Epithelial cell of esophagus (primary cell): ENCODE measurements at regions not wholly inside any gene's neighbourhood (a gene's known extent, or its start where the extent isn't known, plus 50 kb on each side); places are given as distances from the start of the nearest gene placed in this dataset.

ENCODE experiments used
- DNase-seq: peaks from one replicate; pipeline ENCODE4 v3.0.0; 2010; ENCODE audit warnings: low read depth
- H3K4me3 ChIP-seq: 2 replicates; pipeline ENCODE4 v1.5.1; 2011; ENCODE audit warnings: mild to moderate bottlenecking, low read length, control low read depth
- CTCF ChIP-seq: IDR thresholded peaks from 2 replicates; pipeline ENCODE4 v1.5.1; 2011; ENCODE audit warnings: low read depth, mild to moderate bottlenecking, low read length, control low read depth, inconsistent platforms; ENCODE audit not compliant: insufficient read depth; ENCODE audit errors: missing control alignments

GRCh38 chr18:51463483-51464136, 266.1 kb upstream of the MEX3C start:
- no peak for TF ChIP-seq CTCF
- no peak for DNase-seq
- H3K4me3 ChIP-seq = no peak overlapping the region

DNA sequence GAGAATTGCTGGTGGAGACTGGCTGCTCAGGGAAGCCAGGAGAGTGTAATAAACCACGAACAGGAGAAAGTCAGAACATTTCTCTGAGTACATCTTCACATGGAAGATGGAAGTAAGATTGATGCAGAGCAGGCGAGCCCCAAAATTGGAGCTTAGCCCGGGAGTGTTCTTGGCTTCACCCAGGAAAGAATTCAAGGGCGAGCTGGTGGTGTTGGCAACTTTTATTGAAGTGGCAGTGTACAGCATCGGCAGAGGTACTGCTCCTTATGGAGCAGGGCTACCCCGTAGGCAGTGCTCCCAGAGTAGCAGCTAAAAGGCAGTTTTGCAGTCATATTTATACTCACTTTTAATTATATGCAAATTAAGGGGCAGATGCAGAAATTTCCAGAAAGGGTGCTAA, 281.4 kb upstream of the MEX3C start:
- TF ChIP-seq CTCF = no peak
- no peak overlapping the region for H3K4me3 ChIP-seq
- no peak for DNase-seq

- TF ChIP-seq CTCF = no peak
- no peak for DNase-seq
- H3K4me3 ChIP-seq = no peak overlapping the region
Observed at GRCh38 chr18:51479736-51480135, 282.3 kb upstream of the MEX3C start.

DNA sequence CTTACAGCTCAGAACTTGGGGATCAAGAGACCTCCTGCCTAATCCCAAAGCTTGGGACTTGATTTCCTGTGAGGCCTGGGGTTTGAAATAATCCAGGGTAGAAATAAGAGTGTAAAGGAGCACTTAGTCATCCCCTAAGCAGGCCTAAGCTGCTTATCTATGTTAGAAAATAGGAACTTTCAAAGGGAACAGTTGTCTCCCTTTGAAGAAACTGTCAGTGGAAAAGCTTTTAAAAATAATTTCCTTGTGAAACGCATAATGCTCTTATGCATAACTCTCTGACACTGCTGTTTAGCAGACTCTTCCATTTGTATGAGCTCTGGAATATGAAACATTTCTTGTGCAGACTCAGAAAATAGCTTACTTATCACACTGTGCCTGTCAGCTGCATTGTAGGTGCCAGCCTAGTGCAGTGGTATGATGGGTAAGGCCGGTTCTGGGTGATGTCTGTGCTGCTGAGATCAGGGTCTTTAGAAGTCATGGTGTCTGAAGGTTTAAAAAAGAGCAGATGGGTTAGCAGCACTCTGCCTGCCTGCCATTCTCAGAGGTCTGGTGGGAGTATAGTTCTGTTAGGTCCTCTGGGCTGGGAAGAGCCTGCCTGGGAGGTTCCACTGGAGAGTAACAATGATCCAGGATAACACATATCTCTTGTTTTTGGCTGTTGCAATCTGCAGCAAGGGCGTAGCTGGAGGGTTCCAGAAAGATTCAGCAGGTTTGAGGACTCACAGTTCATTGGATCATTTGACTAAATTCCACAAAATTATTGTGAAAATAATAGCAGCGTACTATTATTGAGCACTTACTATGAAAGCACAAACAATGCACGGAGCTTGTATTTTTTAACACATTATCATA, 283.2 kb upstream of the MEX3C start:
- no peak for DNase-seq
- no peak overlapping the region for H3K4me3 ChIP-seq
- TF ChIP-seq CTCF = no peak

GRCh38 chr18:51486735-51487366, 289.4 kb upstream of the MEX3C start:
- TF ChIP-seq CTCF = no peak
- no peak for DNase-seq
- no peak overlapping the region for H3K4me3 ChIP-seq

DNA sequence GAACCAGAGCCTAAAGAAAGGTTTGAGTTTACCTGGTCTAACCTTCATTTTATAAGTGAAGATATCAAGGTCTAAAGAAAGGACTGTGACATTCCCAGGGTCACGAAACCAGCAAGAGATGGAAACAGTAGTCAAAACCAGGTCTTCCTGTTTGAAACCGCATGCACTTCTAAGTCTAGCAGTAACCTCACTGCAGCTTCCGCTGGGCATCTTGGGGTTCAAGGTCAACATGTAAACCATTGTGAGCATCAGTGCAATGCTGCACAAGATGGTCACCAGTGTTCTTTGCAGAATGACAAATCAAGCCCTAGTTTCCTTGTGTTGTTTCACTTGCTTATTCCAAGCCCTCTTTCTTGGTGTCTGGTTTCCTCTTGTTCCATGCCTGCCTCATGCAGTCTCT, 292.9 kb upstream of the MEX3C start:
- H3K4me3 ChIP-seq = no peak overlapping the region
- no peak for DNase-seq
- no peak for TF ChIP-seq CTCF
